Daoy (cell line): ENCODE measurements at regions not wholly inside any gene's neighbourhood (a gene's known extent, or its start where the extent isn't known, plus 50 kb on each side); places are given as distances from the start of the nearest gene placed in this dataset.

Source experiments
- DNase-seq: peaks from one replicate; pipeline ENCODE4 v3.0.0-alpha.2; 2015; ENCODE audit warnings: low read depth

DNA sequence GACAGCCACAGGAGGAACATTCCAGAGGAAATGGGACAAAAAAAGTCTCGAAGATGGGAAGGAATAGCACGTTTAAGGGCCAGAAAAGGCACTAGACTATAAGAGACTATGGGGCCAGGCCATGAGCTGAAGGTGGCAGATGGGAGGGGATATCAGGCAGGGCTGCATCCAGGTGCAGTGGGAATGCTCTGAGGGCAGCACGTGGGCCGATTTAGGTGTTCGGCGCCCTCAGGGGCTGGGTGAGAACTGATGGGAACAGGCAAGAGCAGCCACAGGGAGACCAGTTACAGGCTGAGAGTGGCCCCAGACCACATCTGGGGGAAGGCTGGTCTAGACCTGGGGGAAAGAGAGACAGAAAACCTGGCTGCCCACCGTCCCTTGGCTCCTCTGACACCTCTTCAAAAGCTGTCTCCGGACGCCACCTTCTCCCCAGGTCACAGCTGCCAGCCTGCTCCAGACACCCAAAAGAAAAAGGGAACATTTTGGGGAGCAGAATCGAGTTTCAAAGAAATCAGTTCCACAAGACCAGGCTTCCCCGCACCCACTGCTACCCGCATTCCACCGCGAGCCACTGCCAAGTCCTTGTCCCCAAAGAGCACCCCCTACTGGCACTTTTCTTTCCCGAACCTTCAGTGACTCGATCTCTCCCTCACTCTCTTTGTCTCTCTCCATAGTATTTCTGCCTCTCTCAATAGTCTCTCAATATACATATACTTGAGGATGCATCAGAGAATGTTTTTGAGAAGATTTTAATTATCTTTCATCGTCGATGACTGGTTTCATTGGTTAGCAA is 190.1 kb upstream of the AGAP1 start:
- no peak for DNase-seq

- DNase-seq, result no peak
Observed at GRCh38 chr2:235305678-235306077, 188.2 kb upstream of the AGAP1 start.

DNA sequence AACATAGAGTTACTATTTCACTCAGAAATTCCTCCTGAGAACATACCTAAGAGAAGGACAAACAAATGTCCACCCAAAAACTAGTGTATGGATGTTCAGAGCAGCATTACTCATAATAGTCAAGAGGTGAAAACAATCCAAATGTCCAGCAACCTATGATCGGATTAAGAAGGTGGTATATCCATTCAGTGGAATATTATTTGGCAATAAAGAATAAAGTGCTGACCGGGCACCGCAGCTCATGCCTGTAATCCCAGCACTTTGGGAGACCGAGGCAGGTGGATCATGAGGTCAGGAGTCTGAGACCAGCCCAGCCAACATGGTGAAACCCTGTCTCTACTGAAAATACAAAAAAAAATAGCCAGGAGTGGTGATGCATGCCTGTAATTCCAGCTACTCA is 182.8 kb upstream of the AGAP1 start:
- no peak for DNase-seq

DNA sequence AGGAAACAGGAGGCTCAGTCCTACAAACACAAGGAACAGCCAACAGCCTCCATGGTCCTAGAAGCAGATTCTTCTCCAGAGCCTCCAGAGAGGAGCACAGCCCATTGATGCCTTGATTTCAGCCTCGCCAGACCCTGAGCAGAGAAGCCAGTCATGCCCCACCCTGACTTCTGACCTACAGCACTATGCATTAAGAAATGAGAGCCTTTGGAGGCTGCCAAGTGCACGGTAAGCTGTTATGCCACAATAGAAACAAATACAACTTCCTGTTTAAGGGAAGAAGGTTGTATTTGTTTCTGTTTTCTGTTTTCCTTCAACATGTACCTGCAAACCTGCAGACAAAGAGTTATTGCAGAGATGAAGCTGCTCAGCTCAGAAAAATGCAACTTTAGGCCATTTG is 181.3 kb upstream of the AGAP1 start:
- no peak for DNase-seq

- no peak for DNase-seq
Observed at GRCh38 chr2:235314371-235314930, 179.4 kb upstream of the AGAP1 start.

DNA sequence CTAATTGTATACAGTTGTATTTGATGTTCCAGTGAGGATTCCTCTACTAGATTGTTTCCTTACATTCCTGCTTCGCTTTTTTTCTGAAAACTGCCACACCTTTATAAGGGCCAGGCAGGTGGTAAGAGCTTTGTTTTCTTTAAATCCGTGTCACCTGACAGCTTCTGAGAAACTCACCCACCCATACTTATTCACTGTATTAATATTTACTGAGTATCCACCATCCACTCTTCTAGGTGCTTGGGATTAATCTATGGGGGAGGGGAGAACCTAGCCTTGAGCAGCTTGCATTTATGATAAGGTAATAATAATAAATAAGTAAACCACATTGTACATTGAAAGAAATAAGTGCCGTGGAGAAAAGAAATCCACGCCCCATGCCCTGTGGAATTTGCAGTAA is 174.7 kb upstream of the AGAP1 start:
- no peak for DNase-seq

- DNase-seq, result peak; percentile 32
Observed at GRCh38 chr2:235320326-235320725, 173.5 kb upstream of the AGAP1 start.

DNA sequence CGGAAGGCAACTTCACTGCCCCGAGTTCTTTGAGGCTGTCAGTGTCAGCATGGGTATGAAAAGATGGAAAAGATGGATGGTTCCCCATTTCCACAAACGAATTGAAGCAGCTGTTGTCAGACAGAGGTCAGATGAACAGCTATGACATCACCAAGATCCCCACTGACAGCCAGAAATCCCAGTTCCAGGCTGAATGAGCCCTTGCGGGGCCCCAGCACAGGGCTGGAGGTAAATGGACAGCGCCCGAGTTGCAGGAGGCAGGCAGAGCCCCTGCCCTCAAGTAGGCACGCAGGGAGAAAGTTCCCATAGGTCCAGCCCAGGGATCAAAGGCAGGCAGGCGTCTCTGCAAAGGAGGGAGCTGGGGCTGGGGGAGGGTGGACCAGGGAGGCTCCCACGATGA is 169.5 kb upstream of the AGAP1 start:
- DNase-seq, result no peak

DNA sequence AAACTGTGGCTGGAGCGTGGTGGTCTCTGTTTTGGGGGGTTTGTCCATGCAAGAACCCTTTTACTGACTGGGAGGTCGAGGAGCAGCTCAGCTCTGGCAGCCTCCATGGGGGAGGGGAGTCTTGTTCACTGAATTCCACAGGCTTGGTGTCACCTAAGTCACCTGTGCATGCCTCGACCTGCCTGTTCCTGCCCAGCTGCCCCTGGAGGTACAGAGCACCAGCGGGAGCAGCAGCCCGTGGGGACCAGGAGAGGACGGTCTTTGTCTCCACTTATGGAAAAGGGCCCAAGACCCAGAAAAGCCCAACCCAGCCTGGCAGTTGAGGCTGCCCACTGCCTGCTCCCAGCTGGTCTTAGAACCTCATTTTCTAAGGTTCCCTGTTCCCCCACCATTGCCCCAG is 168.7 kb upstream of the AGAP1 start:
- no peak for DNase-seq

- no peak for DNase-seq
Observed at GRCh38 chr2:235328991-235329390, 164.9 kb upstream of the AGAP1 start.

DNA sequence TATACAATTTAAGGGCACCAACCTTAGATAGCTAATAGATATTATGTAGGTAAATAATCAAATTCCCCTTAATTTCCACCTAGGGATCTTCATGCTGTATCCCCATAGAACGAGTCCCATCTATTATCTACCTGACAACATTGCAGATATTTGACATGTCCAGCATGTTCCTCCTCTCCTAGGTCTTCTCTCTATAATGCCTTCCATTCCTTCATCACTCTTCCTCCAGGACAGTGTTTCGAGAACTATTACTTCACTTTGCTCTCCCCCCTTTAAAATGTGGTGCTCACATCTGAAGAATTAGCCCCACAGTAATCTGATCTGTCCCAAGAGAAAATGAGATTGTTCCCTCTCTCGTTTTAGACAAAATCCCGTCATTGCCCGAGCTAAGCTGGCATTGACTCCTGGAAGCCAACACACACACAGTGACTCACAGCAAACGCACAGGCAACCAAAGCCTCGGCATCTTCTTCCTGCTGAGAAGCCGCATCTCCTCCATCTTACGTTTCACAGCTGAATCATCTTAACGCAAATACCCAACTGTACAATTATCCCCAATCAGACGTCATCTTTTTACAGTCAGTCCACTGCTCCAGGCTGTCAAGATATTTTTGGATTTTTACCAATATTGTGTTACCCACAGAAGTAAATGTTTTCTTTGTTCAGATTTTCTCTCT is 162.9 kb upstream of the AGAP1 start:
- DNase-seq, result peak; percentile 94

- DNase-seq, result no peak
Observed at GRCh38 chr2:235332240-235332890, 161.5 kb upstream of the AGAP1 start.

DNA sequence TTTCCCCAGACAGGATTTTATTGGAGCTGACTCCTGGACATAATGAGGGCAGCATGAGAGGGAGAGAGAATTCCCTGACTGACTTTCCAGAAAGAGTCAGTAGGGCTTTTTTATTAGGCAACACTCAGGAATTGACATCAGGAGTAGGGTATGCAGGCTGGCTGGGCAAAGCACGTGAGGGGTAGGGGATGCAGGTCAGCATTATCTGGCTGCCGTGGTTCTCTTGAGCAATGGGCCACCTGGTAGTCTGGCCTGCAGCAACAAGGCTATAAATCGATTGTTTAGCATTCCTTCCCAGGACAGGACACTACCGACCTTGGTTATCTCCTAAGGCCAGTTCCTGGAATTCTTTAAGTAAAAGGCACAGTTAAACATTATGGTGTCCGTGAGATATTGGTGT is 160.8 kb upstream of the AGAP1 start:
- no peak for DNase-seq

GRCh38 chr2:235334179-235334578 is 159.7 kb upstream of the AGAP1 start:
- no peak for DNase-seq

DNA sequence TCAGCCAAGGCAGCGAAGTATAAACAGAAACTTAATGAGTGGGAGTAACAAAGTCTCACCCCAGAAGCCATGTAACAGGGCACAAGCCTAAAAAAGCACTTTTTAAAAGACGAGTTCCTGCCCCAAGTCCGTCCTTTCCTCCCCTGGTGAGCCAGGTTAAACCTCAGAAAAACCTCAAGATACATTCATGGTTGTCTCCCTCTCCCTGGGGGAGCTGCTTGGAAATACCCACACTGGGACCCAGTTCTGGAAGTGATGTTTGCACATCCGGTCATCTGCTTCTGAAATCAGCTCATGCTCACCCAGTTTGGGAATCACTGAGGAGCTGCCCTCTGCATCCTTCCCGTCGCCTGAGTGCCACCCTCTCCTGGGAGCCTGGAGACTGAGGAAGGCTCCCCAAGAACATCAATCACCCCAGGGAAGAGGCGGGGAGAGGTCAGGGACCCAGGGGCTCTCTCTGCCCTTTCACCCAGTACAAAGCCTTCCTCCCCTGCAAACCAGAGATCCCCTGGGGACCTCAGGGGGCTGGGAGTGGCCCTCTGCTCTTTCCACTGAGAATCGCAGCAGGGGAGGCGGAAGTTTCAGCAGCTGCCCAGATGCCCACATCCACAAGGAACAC is 150.6 kb upstream of the AGAP1 start:
- DNase-seq, result peak; percentile 71

GRCh38 chr2:235343869-235344268 is 150.0 kb upstream of the AGAP1 start:
- DNase-seq, result peak; percentile 60

GRCh38 chr2:235345745-235346144 is 148.1 kb upstream of the AGAP1 start:
- no peak for DNase-seq

GRCh38 chr2:235347691-235348090 is 146.2 kb upstream of the AGAP1 start:
- peak; percentile 89 for DNase-seq

DNA sequence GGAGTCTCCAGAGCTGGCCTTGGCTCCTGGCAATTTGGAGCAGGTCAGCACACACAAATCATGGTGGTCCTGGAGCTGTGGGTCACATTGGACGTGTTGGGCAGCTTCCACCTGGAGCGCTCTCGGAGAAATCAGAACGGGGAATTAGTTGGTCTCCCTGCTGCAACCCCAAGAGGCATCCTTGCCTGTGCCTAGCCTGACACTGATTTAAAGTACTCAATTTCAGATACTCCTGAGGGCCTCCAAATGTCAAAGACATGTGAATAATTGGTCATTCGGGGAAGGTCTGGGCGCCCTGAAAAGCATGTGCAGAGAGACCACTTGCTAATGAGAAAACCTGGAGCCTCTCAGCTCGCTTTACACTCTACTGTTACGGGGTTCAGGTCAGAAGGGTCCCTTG is 145.5 kb upstream of the AGAP1 start:
- no peak for DNase-seq

GRCh38 chr2:235350234-235350633 is 143.6 kb upstream of the AGAP1 start:
- no peak for DNase-seq

DNA sequence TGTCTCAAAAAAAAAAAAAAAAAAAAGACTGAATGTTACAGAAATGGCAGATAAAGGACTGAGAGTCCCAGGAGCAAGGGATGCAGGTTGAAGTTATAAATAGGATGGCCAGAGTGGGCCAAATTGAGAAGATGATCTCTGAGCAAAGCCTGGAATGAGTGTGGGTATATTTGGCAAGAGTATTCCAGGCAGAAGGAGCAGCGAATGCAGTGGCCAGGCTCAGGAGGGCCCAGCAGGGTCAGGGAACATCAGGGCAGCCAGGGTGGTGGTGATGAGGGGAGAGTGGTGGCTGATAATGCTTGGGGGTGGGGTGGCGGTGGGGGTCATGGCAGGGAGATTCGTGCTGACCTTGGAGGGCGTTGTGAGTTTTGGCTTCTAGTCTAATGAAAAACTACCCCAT is 141.3 kb upstream of the AGAP1 start:
- DNase-seq, result no peak

- DNase-seq, result no peak
Observed at GRCh38 chr2:235357881-235358280, 136.0 kb upstream of the AGAP1 start.
